HG03342 (cell line): ENCODE measurements at regions not wholly inside any gene's neighbourhood (a gene's known extent, or its start where the extent isn't known, plus 50 kb on each side); places are given as distances from the start of the nearest gene placed in this dataset.

ENCODE experiments used
- ATAC-seq: cut with Tn5 transposase; IDR thresholded peaks from one replicate; pipeline ENCODE4 v1.9.1; 2021; ENCODE audit warnings: mild to moderate bottlenecking, moderate library complexity; ENCODE audit not compliant: unreplicated experiment

- no peak for ATAC-seq
These were observed 209.4 kb downstream of the DTWD2 start for GRCh38 chr5:118778941-118779340.

DNA sequence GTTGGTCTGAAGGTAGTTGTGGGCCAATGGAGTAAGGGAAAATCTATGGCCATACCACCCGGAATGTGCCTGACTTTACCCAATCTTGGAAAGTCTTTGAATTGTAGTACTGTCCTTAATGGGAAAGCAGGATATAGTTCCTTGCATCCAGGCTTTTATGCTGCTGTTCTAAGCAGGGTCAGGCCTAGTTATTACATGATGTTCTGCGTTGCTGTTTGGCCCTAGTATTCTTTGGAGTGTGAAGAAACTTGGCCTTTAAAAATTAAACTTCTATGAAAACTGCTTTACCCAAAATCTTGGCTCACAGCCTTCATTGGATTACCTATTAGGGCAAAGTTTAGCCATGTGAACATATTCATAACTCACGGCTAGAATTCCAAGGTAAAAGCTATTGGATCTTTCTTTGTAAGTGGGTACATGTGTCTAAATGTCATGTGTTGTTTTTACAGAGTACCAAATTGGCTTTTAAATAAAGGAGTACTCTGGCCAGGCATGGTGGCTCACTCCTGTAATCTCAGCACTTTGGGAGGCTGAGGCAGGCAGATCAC is 211.1 kb downstream of the DTWD2 start:
- no peak for ATAC-seq

DNA sequence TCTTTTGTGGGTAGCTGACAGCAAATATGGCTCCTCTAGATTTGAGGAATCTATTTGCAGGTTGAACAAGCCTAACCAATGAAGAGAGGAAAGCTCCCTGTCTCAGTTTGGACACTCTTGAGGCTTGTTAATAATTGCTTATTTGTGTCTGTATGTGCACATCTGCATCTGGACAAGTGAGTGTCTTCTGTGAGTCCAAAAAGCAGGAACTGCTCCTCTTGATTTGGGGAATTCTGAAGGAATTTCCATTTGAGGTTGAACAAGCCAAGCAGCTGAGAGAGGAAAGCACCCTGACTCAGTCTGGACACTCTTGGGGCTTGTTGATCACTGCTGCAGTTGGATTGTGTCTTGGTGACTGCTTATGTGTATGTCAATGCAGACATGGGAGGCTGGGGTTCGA is 211.6 kb downstream of the DTWD2 start:
- ATAC-seq: peak; percentile 58

DNA sequence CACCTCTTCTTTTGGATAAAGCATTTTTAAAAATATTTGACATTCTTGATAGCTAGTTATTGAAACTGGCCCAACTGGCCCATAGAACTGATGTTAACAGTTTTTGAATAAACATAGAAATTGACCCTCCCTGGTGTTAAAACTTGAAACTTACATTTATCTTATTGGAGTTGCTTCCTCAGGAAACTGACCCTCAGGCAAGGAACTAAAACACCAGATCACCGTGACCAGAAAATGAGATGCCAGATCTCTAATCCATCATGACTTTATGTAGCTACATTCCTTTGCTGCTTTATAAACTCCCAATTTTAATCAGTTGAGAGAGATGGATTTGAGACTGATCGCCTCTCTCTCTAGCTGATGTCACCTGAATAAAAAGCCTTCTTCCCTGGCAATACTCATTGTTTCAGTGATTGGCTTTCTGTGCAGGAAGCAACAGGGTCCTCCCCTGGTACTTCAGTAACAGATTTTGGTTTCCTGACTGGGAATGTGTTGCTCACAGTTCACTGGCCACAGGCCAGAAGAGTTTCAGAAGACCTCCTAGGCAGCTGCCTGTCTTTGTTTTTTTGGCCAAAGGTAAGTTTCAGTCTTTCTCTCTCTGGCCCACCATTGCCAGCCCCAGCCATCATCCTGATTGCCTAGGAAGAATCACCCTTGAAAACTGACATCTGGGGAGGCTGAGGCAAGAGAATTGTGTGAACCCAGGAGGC is 212.4 kb downstream of the DTWD2 start:
- ATAC-seq: no peak

- ATAC-seq: no peak
These were observed 219.7 kb downstream of the DTWD2 start for GRCh38 chr5:118768607-118769175.

- no peak for ATAC-seq
These were observed 226.1 kb downstream of the DTWD2 start for GRCh38 chr5:118762291-118762690.

DNA sequence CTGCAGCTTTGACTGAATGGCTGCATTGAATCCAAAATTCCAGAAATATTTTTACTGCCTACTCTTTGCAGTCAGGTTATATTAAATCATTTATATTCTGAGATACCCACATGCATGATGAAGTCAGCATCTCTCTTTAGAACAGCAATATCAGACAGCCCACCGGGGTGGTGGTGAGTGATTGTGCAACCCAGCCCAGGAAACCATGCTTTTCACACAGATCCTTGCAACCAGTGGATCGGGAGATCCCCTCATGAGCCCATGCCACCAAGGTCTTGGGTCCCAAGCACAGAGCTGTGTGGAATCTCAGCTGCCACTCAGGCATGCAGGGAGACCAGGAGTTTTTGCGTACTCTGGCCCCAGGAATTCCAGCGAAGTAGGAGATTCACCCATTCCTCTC is 226.5 kb downstream of the DTWD2 start:
- ATAC-seq: no peak

- no peak for ATAC-seq
These were observed 235.4 kb downstream of the DTWD2 start for GRCh38 chr5:118752969-118753368.

DNA sequence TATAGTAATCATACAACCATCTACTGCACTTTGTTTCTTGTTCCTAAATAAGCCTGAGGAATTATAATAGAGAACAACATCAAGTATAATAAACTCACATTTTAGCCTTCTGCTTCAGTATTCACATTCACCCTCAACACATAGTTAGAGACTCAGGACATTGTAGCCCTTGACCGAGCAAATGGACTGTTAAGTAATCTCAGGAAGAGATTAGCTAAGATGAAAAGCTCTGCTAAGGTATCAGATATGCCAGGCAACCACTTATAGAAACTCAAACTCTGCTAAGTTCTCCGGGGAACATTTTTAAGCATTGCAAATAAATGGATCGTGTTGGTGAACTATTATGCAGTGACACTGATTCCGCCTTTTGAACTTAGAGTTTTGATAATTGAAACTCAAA is 252.0 kb downstream of the DTWD2 start:
- ATAC-seq: no peak

GRCh38 chr5:118733394-118733793 is 255.0 kb downstream of the DTWD2 start:
- no peak for ATAC-seq

- no peak for ATAC-seq
These were observed 260.2 kb downstream of the DTWD2 start for GRCh38 chr5:118728191-118728590.

DNA sequence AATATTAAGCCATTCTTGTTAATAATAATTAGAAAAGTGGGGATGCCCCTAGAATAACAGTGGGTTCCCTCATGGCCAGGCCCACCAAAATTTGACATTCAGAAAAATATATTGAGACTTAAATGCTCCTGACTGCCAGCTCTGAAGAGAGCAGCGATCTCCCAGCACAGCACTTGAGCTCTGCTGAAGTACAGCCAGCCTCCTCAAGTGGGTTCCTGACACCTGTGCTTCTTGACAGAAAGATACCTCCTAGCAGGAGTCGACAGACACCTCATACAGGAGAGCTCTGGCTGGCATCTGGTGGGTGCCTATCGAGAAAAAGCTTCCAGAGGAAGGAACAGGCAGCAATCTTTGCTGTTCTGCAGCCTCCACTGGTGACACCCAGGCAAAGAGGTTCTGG is 261.5 kb downstream of the DTWD2 start:
- no peak for ATAC-seq

- ATAC-seq: peak; percentile 76
These were observed 265.4 kb downstream of the DTWD2 start for GRCh38 chr5:118723021-118723338.

GRCh38 chr5:118722122-118723020 is 266.0 kb downstream of the DTWD2 start:
- peak; percentile 76 for ATAC-seq

DNA sequence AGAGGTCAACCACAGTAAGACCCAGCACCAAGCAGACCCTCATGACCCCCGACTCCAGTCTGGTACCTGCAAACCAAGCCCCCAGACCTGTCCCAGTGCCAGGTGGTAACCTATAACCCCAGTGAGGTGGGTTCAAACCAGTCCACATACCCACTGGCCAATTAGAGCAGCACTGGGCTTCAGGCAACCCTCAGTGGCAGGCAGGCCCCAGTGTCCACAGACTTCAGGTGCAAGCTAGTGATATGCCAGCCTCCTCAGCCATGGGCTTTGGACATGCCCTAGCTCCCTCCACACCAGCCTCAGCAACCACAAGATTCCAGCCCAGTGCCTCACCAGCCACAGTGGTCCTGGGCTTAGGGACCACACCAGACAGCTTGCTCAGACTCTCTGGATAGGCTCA is 276.6 kb downstream of the DTWD2 start:
- no peak for ATAC-seq

DNA sequence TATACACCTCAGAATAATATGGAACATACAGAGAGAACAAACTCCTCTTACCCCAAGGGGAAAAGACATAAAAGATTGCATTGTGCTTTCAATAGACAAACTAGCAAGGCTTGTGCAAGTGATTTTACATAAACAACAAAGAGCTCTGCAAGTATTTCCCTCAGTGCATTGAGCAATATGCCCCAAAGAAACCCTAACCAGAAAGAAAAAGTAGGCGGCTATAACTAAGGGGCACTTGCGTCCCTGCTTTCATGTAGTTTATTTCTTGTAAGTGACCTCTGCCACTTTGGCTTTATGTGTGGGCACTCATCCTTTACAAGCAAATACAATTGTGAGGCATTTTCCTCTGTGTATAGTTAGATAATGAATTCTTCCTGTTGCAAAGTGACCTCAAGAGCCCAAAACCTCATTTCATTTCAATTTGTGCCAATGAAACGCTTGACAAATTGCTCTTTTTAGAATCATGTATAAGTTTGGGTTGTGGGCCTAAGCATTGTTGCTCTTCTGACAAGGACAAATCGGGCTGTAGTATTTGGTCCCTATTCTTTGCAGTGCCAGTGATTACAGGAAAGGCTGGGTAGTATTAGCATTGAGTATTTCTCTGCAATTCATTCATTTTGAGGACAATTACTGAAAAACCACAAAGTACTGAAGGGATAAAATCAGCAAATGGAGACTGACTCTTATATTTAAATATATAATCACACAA is 282.2 kb downstream of the DTWD2 start:
- no peak for ATAC-seq

GRCh38 chr5:118703241-118703640 is 285.1 kb downstream of the DTWD2 start:
- no peak for ATAC-seq

GRCh38 chr5:118701791-118702190 is 286.6 kb downstream of the DTWD2 start:
- ATAC-seq: no peak

DNA sequence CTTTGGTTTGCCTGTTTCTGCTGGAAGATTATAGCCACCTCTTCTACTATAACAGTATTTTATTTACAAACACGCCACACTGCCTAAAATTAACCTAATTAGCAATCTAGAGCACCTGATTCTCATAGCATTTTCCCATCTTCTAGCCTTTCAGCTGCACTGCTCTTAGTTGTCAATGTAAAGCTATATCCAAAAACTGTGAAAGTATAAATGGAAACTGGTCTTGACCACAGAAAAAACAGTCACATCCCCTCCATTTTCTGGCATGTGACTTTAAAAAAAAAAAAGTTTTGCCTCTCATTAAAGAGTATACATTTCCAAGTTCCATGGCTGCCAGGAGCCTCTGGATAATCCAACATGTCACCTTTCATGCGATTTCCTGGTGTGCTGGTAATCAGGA is 287.8 kb downstream of the DTWD2 start:
- ATAC-seq: no peak

- ATAC-seq: no peak
These were observed 289.6 kb downstream of the DTWD2 start for GRCh38 chr5:118698774-118699173.

DNA sequence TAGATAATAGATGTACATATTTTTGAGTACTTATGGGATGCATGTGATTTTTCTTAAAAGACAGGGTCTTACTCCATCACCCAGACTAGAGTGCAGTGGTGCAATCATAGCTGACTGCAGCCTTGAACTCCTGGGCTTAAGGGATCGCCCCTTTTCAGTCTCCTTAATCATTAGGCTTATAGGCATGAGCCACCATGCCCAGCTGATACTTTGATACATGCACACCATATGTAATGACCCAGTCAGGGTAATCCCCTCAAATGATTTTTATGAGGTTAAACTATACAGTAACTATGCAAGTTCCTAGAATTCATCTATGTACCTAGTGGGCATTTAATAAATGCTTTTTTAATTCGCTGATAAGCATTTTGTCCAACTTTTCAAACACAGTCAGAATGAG is 292.3 kb downstream of the DTWD2 start:
- no peak for ATAC-seq
